ENCODE measurements at regions not wholly inside any gene's neighbourhood (a gene's known extent, or its start where the extent isn't known, plus 50 kb on each side); places are given as distances from the start of the nearest gene placed in this dataset.

- no peak overlapping the region for H3K4me3 ChIP-seq (ENCODE audit: low read depth, low read length)
- no peak for DNase-seq (ENCODE audit: low read depth)
- ChIA-PET CTCF (interaction anchor here (1.1 to 2.5 kb wide), 2 partner anchors 8 to 13 kb away, joined by 3 to 6 read pairs; no protein-coding TSS in a partner anchor), POLR2A (no interaction called here)
- no peak for TF ChIP-seq CTCF (IDR thresholded peaks at IDR 0.05; ENCODE audit: insufficient read depth, low read depth, low read length)
- no peaks in the 10 kb centered on the region for H3K36me3 ChIP-seq (ENCODE audit: control insufficient read depth, insufficient read depth, low read length)
- H3K27me3 ChIP-seq (ENCODE audit: control insufficient read depth, insufficient read depth, low read length): no peaks in the 10 kb centered on the region
These were observed 170.2 kb upstream of the GLI3 start for GRCh38 chr7:42407021-42407710.

GRCh38 chr7:42406358-42406757, 169.3 kb upstream of the GLI3 start:
- DNase-seq (ENCODE audit: low read depth): no peak
- TF ChIP-seq CTCF (IDR thresholded peaks at IDR 0.05; ENCODE audit: insufficient read depth, low read depth, low read length): no peak
- POLR2A ChIA-PET: no interaction called here
- Histone ChIP-seq H3K4me3 (ENCODE audit: low read depth, low read length) (no peak overlapping the region), H3K36me3 (ENCODE audit: control insufficient read depth, insufficient read depth, low read length) (no peaks in the 10 kb centered on the region), H3K27me3 (ENCODE audit: control insufficient read depth, insufficient read depth, low read length) (0 out of 2 replicates have a peak, but pooled peaks cover 1% of the 10 kb centered on the region)
- CTCF ChIA-PET: no interaction called here

DNA sequence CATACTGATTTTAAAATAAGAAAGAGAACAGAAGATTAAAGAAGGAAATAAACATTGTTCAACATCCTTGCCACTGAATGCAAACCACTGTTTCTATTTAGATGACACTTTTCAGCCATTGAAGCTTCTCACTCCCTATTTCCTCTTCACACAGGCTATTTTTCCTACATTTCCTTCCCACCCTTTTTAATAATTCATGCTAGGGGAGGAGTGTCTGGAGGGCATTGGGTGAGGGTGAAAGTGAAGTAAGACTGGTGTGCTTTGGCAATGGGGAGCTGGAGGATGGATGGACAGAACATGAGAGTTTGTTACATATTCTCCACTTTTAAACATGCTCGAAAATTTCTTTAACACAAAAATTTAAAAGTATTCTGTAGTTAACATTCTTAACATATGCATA, 168.8 kb upstream of the GLI3 start:
- POLR2A ChIA-PET: no interaction called here
- no peak overlapping the region for H3K4me3 ChIP-seq (ENCODE audit: low read depth, low read length)
- DNase-seq (ENCODE audit: low read depth): no peak
- H3K36me3 ChIP-seq (ENCODE audit: control insufficient read depth, insufficient read depth, low read length): no peaks in the 10 kb centered on the region
- no peak for TF ChIP-seq CTCF (IDR thresholded peaks at IDR 0.05; ENCODE audit: insufficient read depth, low read depth, low read length)
- CTCF ChIA-PET: no interaction called here
- peaks cover 3% of the 10 kb centered on the region; the same call in 1 of the 2 replicates for H3K27me3 ChIP-seq (ENCODE audit: control insufficient read depth, insufficient read depth, low read length)

GRCh38 chr7:42403831-42404230, 166.8 kb upstream of the GLI3 start:
- no peak for TF ChIP-seq CTCF (IDR thresholded peaks at IDR 0.05; ENCODE audit: insufficient read depth, low read depth, low read length)
- H3K36me3 ChIP-seq (ENCODE audit: control insufficient read depth, insufficient read depth, low read length): no peaks in the 10 kb centered on the region
- no peak overlapping the region for H3K4me3 ChIP-seq (ENCODE audit: low read depth, low read length)
- no peak for DNase-seq (ENCODE audit: low read depth)
- CTCF ChIA-PET: no interaction called here
- H3K27me3 ChIP-seq (ENCODE audit: control insufficient read depth, insufficient read depth, low read length): peaks cover 4% of the 10 kb centered on the region
- POLR2A ChIA-PET: no interaction called here

DNA sequence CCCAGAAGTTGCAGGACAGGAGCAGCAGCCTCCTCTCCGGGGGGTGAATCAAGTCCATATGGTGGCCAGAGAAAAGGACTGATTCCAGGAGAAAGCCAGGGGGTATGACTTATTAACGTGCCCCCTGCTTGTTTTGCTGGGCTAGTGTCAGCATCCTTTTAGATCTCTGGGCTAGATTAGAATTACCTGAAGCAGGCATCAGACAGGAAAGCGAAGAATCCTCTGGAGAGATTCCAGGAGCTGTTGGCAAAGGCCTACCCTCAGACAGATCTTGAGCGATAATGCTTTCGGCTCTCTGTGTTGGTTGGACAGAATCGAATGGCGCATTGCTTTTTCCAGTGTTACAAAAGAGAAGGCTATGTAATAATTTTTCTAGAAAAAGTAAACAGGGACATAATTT, 164.0 kb upstream of the GLI3 start:
- no peak for DNase-seq (ENCODE audit: low read depth)
- Histone ChIP-seq H3K27me3 (ENCODE audit: control insufficient read depth, insufficient read depth, low read length) (peaks cover 6% of the 10 kb centered on the region), H3K4me3 (ENCODE audit: low read depth, low read length) (no peak overlapping the region), H3K36me3 (ENCODE audit: control insufficient read depth, insufficient read depth, low read length) (no peaks in the 10 kb centered on the region)
- ChIA-PET POLR2A (no interaction called here), CTCF (interaction anchor here (1.3 to 1.7 kb wide), 2 partner anchors 11 to 17 kb away, joined by 3 to 4 read pairs; no protein-coding TSS in a partner anchor)
- no peak for TF ChIP-seq CTCF (IDR thresholded peaks at IDR 0.05; ENCODE audit: insufficient read depth, low read depth, low read length)

Measured in BJ (cell line).